GM23338 (cell line): ENCODE measurements at regions not wholly inside any gene's neighbourhood (a gene's known extent, or its start where the extent isn't known, plus 50 kb on each side); places are given as distances from the start of the nearest gene placed in this dataset.

Source experiments
- CREB1 ChIP-seq: fragments of 250-450 bp; sonication (Bioruptor Pico); IDR thresholded peaks from 2 replicates; pipeline ENCODE4 v1.5.0; 2020; ENCODE audit warnings: low read depth, mild to moderate bottlenecking, moderate library complexity
- EZH2 ChIP-seq: fragments of 200-600 bp; sonication (generic); IDR thresholded peaks from one replicate; pipeline ENCODE4 v1.8.0; 2017; ENCODE audit warnings: antibody characterized with exemption, mild to moderate bottlenecking, low read depth; ENCODE audit not compliant: unreplicated experiment
- EZH2phosphoT487 ChIP-seq: fragments of 200-600 bp; sonication (generic); IDR thresholded peaks from one replicate; pipeline ENCODE4 v1.8.1; 2018; ENCODE audit warnings: antibody characterized with exemption; ENCODE audit not compliant: unreplicated experiment
- JUNB ChIP-seq: IDR thresholded peaks from one replicate; pipeline ENCODE4 v1.6.1; 2016; ENCODE audit warnings: antibody characterized with exemption; ENCODE audit not compliant: unreplicated experiment
- POLR2AphosphoS5 ChIP-seq: IDR thresholded peaks from 2 replicates; pipeline ENCODE4 v1.6.1; 2016; ENCODE audit warnings: antibody characterized with exemption, low read depth
- ZNF331 ChIP-seq: fragments of 250-450 bp; sonication (Bioruptor Pico); IDR thresholded peaks from 2 replicates; pipeline ENCODE4 v1.5.0; 2020; ENCODE audit warnings: low read depth, mild to moderate bottlenecking, moderate library complexity
- TF ChIP-seq, protein P1 (sequence below), 2 experiments: fragments of 200-600 bp in 1 of 2; sonication (generic) in 1 of 2; conservative IDR thresholded peaks; 2 replicates each; pipeline versions ENCODE4 v1.5.1 to v1.6.1; 2016 to 2017; ENCODE audit warnings: antibody characterized with exemption in 2 of 2, low read depth in 2 of 2, mild to moderate bottlenecking in 2 of 2, moderate library complexity in 1 of 2
- TF ChIP-seq, protein P2 (sequence below): IDR thresholded peaks from 2 replicates; pipeline ENCODE4 v1.6.1; 2016; ENCODE audit warnings: antibody characterized with exemption
- TF ChIP-seq, protein P3 (sequence below): IDR thresholded peaks from one replicate; pipeline ENCODE4 v1.6.1; 2018; ENCODE audit warnings: antibody characterized with exemption; ENCODE audit not compliant: unreplicated experiment
- TF ChIP-seq, protein P4 (sequence below): fragments of 250-450 bp; sonication (Bioruptor Pico); IDR thresholded peaks from 2 replicates; pipeline ENCODE4 v1.5.0; 2020; ENCODE audit warnings: mild to moderate bottlenecking, moderate library complexity

DNA sequence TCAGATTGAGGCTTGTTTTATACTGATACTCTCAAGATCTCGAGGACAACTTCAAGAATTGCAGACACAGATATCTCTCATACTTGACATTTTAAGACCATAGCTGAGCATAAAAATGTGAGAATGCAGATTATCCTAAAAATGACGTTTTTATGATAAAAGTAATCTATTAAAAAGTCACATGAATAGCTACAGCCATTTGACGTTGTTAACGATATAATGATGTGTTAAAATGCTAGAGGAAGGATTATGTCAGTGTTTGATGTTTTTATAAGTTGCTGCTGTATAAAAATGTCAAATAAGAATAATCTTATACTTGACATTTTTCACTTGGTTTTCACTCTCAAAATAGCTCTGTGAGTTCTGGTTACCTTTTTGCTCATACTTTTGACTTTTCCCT lies 67.1 kb upstream of the NPVF start:
- TF ChIP-seq, protein P1, sequence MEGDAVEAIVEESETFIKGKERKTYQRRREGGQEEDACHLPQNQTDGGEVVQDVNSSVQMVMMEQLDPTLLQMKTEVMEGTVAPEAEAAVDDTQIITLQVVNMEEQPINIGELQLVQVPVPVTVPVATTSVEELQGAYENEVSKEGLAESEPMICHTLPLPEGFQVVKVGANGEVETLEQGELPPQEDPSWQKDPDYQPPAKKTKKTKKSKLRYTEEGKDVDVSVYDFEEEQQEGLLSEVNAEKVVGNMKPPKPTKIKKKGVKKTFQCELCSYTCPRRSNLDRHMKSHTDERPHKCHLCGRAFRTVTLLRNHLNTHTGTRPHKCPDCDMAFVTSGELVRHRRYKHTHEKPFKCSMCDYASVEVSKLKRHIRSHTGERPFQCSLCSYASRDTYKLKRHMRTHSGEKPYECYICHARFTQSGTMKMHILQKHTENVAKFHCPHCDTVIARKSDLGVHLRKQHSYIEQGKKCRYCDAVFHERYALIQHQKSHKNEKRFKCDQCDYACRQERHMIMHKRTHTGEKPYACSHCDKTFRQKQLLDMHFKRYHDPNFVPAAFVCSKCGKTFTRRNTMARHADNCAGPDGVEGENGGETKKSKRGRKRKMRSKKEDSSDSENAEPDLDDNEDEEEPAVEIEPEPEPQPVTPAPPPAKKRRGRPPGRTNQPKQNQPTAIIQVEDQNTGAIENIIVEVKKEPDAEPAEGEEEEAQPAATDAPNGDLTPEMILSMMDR (conservative IDR thresholded peaks at IDR 0.05; ENCODE audit: low read depth in 2 of 2), result no peak
- TF ChIP-seq CREB1 (CRISPR knock-in tag) (no peak), POLR2AphosphoS5 (no peak), EZH2 (no peak), EZH2phosphoT487 (no peak), ZNF331 (CRISPR knock-in tag) (no peak), JUNB (no peak)
- TF ChIP-seq, protein P2, sequence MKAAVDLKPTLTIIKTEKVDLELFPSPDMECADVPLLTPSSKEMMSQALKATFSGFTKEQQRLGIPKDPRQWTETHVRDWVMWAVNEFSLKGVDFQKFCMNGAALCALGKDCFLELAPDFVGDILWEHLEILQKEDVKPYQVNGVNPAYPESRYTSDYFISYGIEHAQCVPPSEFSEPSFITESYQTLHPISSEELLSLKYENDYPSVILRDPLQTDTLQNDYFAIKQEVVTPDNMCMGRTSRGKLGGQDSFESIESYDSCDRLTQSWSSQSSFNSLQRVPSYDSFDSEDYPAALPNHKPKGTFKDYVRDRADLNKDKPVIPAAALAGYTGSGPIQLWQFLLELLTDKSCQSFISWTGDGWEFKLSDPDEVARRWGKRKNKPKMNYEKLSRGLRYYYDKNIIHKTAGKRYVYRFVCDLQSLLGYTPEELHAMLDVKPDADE, result no peak
- TF ChIP-seq, protein P3, sequence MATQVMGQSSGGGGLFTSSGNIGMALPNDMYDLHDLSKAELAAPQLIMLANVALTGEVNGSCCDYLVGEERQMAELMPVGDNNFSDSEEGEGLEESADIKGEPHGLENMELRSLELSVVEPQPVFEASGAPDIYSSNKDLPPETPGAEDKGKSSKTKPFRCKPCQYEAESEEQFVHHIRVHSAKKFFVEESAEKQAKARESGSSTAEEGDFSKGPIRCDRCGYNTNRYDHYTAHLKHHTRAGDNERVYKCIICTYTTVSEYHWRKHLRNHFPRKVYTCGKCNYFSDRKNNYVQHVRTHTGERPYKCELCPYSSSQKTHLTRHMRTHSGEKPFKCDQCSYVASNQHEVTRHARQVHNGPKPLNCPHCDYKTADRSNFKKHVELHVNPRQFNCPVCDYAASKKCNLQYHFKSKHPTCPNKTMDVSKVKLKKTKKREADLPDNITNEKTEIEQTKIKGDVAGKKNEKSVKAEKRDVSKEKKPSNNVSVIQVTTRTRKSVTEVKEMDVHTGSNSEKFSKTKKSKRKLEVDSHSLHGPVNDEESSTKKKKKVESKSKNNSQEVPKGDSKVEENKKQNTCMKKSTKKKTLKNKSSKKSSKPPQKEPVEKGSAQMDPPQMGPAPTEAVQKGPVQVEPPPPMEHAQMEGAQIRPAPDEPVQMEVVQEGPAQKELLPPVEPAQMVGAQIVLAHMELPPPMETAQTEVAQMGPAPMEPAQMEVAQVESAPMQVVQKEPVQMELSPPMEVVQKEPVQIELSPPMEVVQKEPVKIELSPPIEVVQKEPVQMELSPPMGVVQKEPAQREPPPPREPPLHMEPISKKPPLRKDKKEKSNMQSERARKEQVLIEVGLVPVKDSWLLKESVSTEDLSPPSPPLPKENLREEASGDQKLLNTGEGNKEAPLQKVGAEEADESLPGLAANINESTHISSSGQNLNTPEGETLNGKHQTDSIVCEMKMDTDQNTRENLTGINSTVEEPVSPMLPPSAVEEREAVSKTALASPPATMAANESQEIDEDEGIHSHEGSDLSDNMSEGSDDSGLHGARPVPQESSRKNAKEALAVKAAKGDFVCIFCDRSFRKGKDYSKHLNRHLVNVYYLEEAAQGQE, result no peak
- TF ChIP-seq, protein P4, sequence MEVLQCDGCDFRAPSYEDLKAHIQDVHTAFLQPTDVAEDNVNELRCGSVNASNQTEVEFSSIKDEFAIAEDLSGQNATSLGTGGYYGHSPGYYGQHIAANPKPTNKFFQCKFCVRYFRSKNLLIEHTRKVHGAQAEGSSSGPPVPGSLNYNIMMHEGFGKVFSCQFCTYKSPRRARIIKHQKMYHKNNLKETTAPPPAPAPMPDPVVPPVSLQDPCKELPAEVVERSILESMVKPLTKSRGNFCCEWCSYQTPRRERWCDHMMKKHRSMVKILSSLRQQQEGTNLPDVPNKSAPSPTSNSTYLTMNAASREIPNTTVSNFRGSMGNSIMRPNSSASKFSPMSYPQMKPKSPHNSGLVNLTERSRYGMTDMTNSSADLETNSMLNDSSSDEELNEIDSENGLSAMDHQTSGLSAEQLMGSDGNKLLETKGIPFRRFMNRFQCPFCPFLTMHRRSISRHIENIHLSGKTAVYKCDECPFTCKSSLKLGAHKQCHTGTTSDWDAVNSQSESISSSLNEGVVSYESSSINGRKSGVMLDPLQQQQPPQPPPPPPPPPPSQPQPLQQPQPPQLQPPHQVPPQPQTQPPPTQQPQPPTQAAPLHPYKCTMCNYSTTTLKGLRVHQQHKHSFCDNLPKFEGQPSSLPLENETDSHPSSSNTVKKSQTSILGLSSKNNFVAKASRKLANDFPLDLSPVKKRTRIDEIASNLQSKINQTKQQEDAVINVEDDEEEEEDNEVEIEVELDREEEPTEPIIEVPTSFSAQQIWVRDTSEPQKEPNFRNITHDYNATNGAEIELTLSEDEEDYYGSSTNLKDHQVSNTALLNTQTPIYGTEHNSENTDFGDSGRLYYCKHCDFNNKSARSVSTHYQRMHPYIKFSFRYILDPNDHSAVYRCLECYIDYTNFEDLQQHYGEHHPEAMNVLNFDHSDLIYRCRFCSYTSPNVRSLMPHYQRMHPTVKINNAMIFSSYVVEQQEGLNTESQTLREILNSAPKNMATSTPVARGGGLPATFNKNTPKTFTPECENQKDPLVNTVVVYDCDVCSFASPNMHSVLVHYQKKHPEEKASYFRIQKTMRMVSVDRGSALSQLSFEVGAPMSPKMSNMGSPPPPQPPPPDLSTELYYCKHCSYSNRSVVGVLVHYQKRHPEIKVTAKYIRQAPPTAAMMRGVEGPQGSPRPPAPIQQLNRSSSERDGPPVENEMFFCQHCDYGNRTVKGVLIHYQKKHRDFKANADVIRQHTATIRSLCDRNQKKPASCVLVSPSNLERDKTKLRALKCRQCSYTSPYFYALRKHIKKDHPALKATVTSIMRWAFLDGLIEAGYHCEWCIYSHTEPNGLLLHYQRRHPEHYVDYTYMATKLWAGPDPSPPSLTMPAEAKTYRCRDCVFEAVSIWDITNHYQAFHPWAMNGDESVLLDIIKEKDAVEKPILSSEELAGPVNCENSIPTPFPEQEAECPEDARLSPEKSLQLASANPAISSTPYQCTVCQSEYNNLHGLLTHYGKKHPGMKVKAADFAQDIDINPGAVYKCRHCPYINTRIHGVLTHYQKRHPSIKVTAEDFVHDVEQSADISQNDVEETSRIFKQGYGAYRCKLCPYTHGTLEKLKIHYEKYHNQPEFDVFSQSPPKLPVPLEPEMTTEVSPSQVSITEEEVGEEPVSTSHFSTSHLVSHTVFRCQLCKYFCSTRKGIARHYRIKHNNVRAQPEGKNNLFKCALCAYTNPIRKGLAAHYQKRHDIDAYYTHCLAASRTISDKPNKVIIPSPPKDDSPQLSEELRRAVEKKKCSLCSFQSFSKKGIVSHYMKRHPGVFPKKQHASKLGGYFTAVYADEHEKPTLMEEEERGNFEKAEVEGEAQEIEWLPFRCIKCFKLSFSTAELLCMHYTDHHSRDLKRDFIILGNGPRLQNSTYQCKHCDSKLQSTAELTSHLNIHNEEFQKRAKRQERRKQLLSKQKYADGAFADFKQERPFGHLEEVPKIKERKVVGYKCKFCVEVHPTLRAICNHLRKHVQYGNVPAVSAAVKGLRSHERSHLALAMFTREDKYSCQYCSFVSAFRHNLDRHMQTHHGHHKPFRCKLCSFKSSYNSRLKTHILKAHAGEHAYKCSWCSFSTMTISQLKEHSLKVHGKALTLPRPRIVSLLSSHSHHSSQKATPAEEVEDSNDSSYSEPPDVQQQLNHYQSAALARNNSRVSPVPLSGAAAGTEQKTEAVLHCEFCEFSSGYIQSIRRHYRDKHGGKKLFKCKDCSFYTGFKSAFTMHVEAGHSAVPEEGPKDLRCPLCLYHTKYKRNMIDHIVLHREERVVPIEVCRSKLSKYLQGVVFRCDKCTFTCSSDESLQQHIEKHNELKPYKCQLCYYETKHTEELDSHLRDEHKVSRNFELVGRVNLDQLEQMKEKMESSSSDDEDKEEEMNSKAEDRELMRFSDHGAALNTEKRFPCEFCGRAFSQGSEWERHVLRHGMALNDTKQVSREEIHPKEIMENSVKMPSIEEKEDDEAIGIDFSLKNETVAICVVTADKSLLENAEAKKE (CRISPR knock-in tag), result no peak
